Gastroesophageal sphincter (tissue), 4 donors: ENCODE measurements at regions not wholly inside any gene's neighbourhood (a gene's known extent, or its start where the extent isn't known, plus 50 kb on each side); places are given as distances from the start of the nearest gene placed in this dataset.

Experiments
- ATAC-seq: fragments of 150-250 bp; one replicate; pipeline ENCODE4 v1.9.1; 2016; ENCODE audit warnings: mild to moderate bottlenecking, moderate library complexity
- H3K27ac ChIP-seq, 4 donors: fragments of 200-600 bp; sonication (generic) in 3 of 4; 1 replicate in 3 of 4; 2 replicates in 1 of 4; pipeline ENCODE4 v1.5.1; 2016 to 2019
- H3K27me3 ChIP-seq: fragments of 200-600 bp; sonication (generic); one replicate; pipeline ENCODE4 v1.5.1; 2019
- H3K36me3 ChIP-seq, 2 donors: fragments of 200-600 bp; sonication (generic); one replicate each; pipeline ENCODE4 v1.5.1; 2019; ENCODE audit warnings: control low read depth in 1 of 2
- H3K4me1 ChIP-seq, 3 donors: fragments of 200-600 bp; sonication (generic); 1 replicate in 2 of 3; 2 replicates in 1 of 3; pipeline ENCODE4 v1.5.1; 2016 to 2019; ENCODE audit warnings: control low read depth in 2 of 3
- H3K4me3 ChIP-seq, 2 donors: fragments of 200-600 bp; sonication (generic); one replicate each; pipeline ENCODE4 v1.5.1; 2019; ENCODE audit warnings: mild to moderate bottlenecking in 1 of 2, moderate library complexity in 1 of 2
- H3K9me3 ChIP-seq, 3 donors: fragments of 200-600 bp; sonication (generic); one replicate each; pipeline ENCODE4 v1.5.1; 2017 to 2019; ENCODE audit warnings: control low read depth in 2 of 3
- EP300 ChIP-seq: sonication (generic); formaldehyde crosslinking; IDR thresholded peaks from one replicate; pipeline ENCODE4 v1.6.1; 2017; ENCODE audit warnings: antibody characterized with exemption, mild to moderate bottlenecking
- POLR2A ChIP-seq, 2 donors: fragments of 450-650 bp; IDR thresholded peaks; one replicate each; pipeline ENCODE4 v1.6.1; 2017; ENCODE audit warnings: antibody characterized with exemption in 2 of 2, mild to moderate bottlenecking in 2 of 2, moderate library complexity in 1 of 2
- POLR2AphosphoS5 ChIP-seq: sonication (generic); formaldehyde crosslinking; IDR thresholded peaks from one replicate; pipeline ENCODE4 v1.6.1; 2017; ENCODE audit warnings: antibody characterized with exemption
- WGBS, 2 donors: methylation state at CpG; one replicate each; pipeline ENCODE4 v1.1.5; 2018; ENCODE audit warnings: low coverage in 1 of 2; 5-methylcytosine and 5-hydroxymethylcytosine counted together
- TF ChIP-seq, protein P1 (sequence below), 4 experiments: fragments of 200-600 bp in 2 of 4; fragments of 450-650 bp in 2 of 4; sonication (generic) in 1 of 4; IDR thresholded peaks; one replicate each; pipeline ENCODE4 v1.5.1; 2017 to 2019; ENCODE audit warnings: antibody characterized with exemption in 4 of 4, mild to moderate bottlenecking in 2 of 4, moderate library complexity in 2 of 4

DNA sequence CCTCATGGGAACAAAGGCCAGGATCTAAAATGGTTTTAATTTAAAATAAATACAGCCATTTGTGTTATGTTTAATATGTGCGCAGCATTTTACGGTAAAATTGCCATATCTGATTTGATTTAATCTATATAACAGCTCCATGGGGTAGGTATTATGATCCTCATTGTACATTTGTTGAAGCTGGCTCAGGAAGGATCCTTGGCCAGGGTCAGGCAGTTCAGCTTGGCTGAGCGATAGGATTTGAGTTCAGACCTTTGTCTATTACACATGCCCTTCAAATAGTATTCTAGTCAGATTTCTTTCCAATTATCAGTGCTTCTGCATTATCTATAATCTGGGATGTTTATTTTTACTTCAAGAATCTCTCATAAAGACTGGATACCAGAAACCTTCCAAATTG, 950.4 kb upstream of the EEF2KMT start:
- no peak for ATAC-seq
- WGBS, 2 donors, result 87 to 90% methylated on average over 3 of the region's 3 CpGs
- no peak for TF ChIP-seq EP300
- Histone ChIP-seq H3K4me3 (no peak overlapping the region), H3K36me3 (no peaks in the 10 kb centered on the region), H3K27me3 (no peaks in the 10 kb centered on the region), H3K9me3 (no peaks in the 10 kb centered on the region), H3K27ac (no peak overlapping the region), H3K4me1 (no peaks in the 10 kb centered on the region)

DNA sequence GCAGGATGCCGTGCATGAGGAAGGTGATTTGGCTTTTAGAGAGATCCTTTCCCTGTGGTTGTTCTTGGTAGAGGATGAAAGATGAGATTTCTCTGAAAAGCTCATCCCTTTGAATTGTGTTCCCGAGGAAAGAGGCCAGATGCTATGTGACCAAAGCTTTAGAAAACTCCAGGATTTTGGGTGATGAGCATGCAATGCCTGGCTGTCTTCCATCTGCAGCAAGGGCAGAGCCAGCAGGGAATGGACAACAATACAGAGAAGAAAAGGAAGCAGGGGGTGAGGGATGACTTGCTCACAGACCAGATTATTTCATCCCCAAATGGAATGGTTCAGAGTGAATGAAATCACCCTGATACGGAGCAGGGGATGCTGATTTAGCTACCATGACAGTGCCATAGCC, 949.7 kb upstream of the EEF2KMT start:
- no peaks in the 10 kb centered on the region for H3K36me3 ChIP-seq
- TF ChIP-seq POLR2A (IDR thresholded peaks at IDR 0.05) (no peak), EP300 (no peak), POLR2AphosphoS5 (no peak)
- TF ChIP-seq, protein P1, sequence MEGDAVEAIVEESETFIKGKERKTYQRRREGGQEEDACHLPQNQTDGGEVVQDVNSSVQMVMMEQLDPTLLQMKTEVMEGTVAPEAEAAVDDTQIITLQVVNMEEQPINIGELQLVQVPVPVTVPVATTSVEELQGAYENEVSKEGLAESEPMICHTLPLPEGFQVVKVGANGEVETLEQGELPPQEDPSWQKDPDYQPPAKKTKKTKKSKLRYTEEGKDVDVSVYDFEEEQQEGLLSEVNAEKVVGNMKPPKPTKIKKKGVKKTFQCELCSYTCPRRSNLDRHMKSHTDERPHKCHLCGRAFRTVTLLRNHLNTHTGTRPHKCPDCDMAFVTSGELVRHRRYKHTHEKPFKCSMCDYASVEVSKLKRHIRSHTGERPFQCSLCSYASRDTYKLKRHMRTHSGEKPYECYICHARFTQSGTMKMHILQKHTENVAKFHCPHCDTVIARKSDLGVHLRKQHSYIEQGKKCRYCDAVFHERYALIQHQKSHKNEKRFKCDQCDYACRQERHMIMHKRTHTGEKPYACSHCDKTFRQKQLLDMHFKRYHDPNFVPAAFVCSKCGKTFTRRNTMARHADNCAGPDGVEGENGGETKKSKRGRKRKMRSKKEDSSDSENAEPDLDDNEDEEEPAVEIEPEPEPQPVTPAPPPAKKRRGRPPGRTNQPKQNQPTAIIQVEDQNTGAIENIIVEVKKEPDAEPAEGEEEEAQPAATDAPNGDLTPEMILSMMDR (IDR thresholded peaks at IDR 0.05), result no peak
- no peaks in the 10 kb centered on the region for H3K4me1 ChIP-seq
- H3K27ac ChIP-seq, result no peak overlapping the region
- no peak for ATAC-seq
- no peaks in the 10 kb centered on the region for H3K27me3 ChIP-seq
- no peaks in the 10 kb centered on the region for H3K9me3 ChIP-seq
- 42 to 67% methylated on average over 2 to 3 of the region's 3 CpGs for WGBS, 2 donors
- H3K4me3 ChIP-seq, result no peak overlapping the region

DNA sequence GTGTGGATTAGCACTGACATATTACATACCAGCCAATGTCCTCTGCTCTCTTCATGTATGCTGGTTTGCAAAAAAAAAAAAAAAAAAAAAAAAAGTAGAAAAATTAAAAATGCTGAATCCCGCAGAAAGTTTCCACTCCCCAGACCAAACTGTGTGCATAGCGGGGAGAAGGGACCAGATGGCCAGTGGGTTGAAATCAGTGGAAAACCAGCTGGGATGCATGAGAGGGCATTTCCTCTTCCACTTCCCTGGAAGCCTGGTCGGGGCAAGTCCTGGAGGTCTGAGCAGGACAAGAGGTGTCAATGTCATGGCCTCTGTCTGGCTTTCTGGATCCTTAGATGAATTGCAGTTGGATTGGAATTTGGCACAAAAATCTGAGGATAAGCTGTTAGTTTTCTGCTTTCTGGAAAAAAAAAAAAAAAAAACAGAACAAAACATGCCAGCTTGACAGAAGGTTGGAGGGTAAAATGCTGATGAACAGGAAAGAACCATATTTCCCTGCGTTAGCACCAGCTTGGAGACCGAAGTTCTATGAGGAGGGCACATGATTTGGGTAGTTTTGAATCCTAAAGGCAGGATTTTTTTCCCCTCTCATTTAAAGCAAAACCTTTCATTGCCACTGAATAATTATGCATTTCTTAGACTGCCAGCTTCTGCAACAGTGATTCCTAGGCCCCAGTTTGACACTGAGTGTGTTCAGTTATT, 941.5 kb upstream of the EEF2KMT start:
- Histone ChIP-seq H3K4me3 (no peak overlapping the region), H3K27me3 (no peaks in the 10 kb centered on the region), H3K9me3 (peaks cover 0 to 1% (median 0%) of the 10 kb centered on the region in 3 donors), H3K4me1 (no peaks in the 10 kb centered on the region), H3K36me3 (no peaks in the 10 kb centered on the region), H3K27ac (no peak overlapping the region)
- 76 to 77% methylated on average over 5 of the region's 5 CpGs for WGBS, 2 donors
- ATAC-seq, result no peak
- TF ChIP-seq POLR2A (IDR thresholded peaks at IDR 0.05), result no peak
- no peak for TF ChIP-seq EP300
- TF ChIP-seq POLR2AphosphoS5, result no peak

DNA sequence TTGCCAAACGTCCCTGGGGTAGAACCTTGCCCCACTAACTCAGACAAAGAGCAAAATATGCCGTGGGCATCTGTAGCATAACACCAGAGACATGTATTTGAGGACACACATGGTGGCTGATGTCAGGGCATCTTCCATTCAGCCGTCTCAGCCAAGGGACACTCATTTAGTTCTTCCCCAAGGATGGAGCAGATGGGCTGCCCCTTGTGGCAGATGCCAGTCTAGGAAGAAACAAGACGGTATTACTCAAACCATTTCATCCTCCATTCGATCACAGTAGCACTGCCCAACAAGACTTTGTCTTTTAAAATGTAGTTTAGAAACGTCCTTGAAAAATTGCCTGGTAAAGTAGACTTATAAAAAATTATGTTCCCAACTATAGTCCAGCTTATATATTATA, 937.6 kb upstream of the EEF2KMT start:
- Histone ChIP-seq H3K36me3 (no peaks in the 10 kb centered on the region), H3K27me3 (no peaks in the 10 kb centered on the region), H3K9me3 (peaks cover 0 to 7% (median 0%) of the 10 kb centered on the region in 3 donors), H3K4me3 (no peak overlapping the region), H3K27ac (no peak overlapping the region), H3K4me1 (no peaks in the 10 kb centered on the region)
- 70 to 73% methylated on average over 4 to 6 of the region's 6 CpGs for WGBS, 2 donors
- ATAC-seq, result no peak
- no peak for TF ChIP-seq POLR2A (IDR thresholded peaks at IDR 0.05)
- TF ChIP-seq POLR2AphosphoS5, result no peak
- no peak for TF ChIP-seq EP300
- TF ChIP-seq, protein P1 (IDR thresholded peaks at IDR 0.05), result no peak

DNA sequence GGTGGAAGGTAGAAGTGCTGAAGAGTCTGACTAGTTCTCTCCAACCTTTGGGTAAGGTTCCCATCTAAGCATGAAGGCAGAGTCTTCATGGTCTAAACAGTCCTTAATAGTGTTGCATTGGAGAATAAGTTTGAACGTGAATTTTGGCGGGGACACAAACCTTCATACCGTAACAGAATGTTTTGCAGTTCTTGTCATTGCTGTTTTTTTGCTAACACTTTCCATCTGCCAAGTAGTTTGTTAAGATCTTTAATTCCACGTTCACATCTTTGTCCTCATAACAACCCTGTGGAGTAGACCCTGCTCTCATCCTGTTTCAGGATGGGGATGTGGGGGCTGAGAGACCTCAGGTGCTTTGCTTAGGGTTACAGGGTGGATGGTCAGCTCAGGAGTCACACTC, 936.9 kb upstream of the EEF2KMT start:
- Histone ChIP-seq H3K4me3 (no peak overlapping the region), H3K9me3 (peaks cover 0 to 7% (median 0%) of the 10 kb centered on the region in 3 donors), H3K27ac (no peak overlapping the region), H3K4me1 (no peaks in the 10 kb centered on the region), H3K36me3 (no peaks in the 10 kb centered on the region), H3K27me3 (no peaks in the 10 kb centered on the region)
- TF ChIP-seq, protein P1 (IDR thresholded peaks at IDR 0.05), result no peak
- TF ChIP-seq POLR2A (IDR thresholded peaks at IDR 0.05) (no peak), POLR2AphosphoS5 (no peak), EP300 (no peak)
- WGBS, 2 donors, result 60% methylated on average over 4 of the region's 4 CpGs; no CpG with 5 or more reads in 1 of the 2 donors
- no peak for ATAC-seq

DNA sequence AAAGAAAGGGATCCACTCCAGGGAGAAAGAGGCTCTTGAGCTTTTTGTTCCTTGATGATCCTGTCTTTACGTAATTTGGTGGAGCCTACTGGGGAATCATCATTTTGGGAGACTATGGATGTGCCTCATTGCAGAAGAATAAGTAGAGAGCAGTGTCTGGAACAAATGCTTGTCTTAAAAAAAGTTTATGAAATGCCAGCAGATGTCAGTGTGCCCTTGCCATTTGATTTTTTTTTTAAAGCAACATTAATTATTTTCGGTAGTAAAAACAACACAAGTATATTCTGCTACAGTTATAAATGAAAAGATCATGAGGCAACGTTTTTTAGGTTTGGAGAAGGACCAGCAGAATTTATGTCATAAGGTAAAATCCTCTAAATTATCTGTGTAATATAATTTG, 934.8 kb upstream of the EEF2KMT start:
- no peak for TF ChIP-seq EP300
- TF ChIP-seq, protein P1 (IDR thresholded peaks at IDR 0.05), result no peak
- TF ChIP-seq POLR2A (IDR thresholded peaks at IDR 0.05), result no peak
- TF ChIP-seq POLR2AphosphoS5, result no peak
- ATAC-seq, result no peak
- no peak overlapping the region for H3K4me3 ChIP-seq
- no peaks in the 10 kb centered on the region for H3K27me3 ChIP-seq
- peaks cover 0 to 7% (median 0%) of the 10 kb centered on the region in 3 donors for H3K9me3 ChIP-seq
- no peaks in the 10 kb centered on the region for H3K4me1 ChIP-seq
- WGBS, 2 donors, result 42 to 58% methylated on average over 3 of the region's 3 CpGs
- H3K27ac ChIP-seq, result no peak overlapping the region
- no peaks in the 10 kb centered on the region for H3K36me3 ChIP-seq
